Spinal cord (tissue), 9 donors: ENCODE measurements at regions not wholly inside any gene's neighbourhood (a gene's known extent, or its start where the extent isn't known, plus 50 kb on each side); places are given as distances from the start of the nearest gene placed in this dataset.

Source experiments
- DNase-seq, 6 donors: peaks; one replicate each; pipeline versions ENCODE4 v3.0.0 to v3.0.0-alpha.2; 2013 to 2015; ENCODE audit warnings: low spot score in 6 of 6, low read depth in 4 of 6
- H3K27ac ChIP-seq: one replicate; pipeline ENCODE4 v1.5.1; 2013; ENCODE audit warnings: low read depth, low read length, control low read depth
- H3K27me3 ChIP-seq: one replicate; pipeline ENCODE4 v1.6.1; 2013; ENCODE audit warnings: low read length; ENCODE audit not compliant: control insufficient read depth, insufficient read depth
- H3K36me3 ChIP-seq: one replicate; pipeline ENCODE4 v1.6.1; 2013; ENCODE audit warnings: low read length; ENCODE audit not compliant: control insufficient read depth, insufficient read depth
- H3K4me1 ChIP-seq: one replicate; pipeline ENCODE4 v1.6.1; 2013; ENCODE audit warnings: low read length; ENCODE audit not compliant: control insufficient read depth, insufficient read depth
- H3K4me3 ChIP-seq: one replicate; pipeline ENCODE4 v1.5.1; 2013; ENCODE audit warnings: low read depth, low read length, control low read depth
- H3K9me3 ChIP-seq: one replicate; pipeline ENCODE4 v1.6.1; 2013; ENCODE audit warnings: low read length; ENCODE audit not compliant: control insufficient read depth, insufficient read depth
- WGBS: methylation state at CpG from one replicate; pipeline ENCODE4 v1.1.5; 2013; ENCODE audit warnings: missing lambda C conversion rate; ENCODE audit not compliant: insufficient coverage; 5-methylcytosine and 5-hydroxymethylcytosine counted together
- donor health status: healthy.

DNA sequence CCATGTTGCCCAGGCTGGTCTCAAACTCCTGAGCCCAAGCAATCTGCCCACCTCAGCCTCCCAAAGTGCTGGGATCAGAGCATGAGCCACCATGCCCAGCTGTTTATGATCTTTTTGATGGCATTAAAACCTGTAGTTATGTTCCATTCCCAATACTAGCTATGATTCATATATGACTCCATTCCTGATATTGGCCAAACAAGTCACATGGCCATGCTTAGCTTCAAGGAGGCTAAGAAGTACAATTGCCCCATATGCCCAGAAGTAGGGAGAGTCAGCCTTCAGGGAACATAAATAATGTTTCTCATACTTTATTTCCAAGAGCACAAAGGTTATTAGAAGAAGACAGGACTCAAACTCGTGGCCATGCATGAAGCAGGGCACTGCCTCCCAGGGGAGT is 132.4 kb upstream of the RAB6C start:
- no peak overlapping the region for H3K27ac ChIP-seq
- 100% methylated on average over 1 of the region's 1 CpG for WGBS
- no peak overlapping the region for H3K4me3 ChIP-seq
- H3K27me3 ChIP-seq: no peaks in the 10 kb centered on the region
- H3K9me3 ChIP-seq: no peaks in the 10 kb centered on the region
- H3K36me3 ChIP-seq: no peaks in the 10 kb centered on the region
- no peaks in the 10 kb centered on the region for H3K4me1 ChIP-seq
- DNase-seq: no peak

DNA sequence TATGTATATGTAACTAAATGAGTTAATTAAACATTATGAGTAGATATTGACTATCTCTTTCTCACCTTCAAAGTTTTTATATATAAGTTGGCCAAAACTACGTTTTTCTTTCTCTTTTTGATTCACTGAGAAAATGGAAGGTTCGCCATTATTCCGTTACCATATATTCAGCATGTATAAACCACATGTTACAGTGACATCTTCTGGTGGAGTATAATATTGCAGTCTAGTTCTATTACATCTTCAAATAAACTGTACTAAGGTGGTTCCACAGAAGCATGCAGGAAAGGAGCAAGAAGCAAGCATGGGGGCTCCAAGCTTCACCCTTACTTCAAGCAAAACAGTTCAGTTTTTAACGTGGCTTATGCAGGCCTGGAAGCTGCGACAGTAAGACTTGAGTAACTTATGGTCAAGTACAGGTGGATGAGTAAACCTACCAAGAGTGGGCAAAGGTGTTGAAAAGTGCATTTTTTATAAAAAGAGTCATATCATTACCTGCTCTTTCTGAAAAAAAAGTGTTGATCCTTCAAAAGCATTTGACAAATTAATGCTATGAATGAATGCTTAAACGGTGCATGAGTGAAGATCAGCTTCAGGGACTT is 129.8 kb upstream of the RAB6C start:
- Histone ChIP-seq H3K27ac (no peak overlapping the region), H3K4me3 (no peak overlapping the region), H3K9me3 (no peaks in the 10 kb centered on the region), H3K36me3 (no peaks in the 10 kb centered on the region), H3K27me3 (no peaks in the 10 kb centered on the region), H3K4me1 (no peaks in the 10 kb centered on the region)
- DNase-seq: peak; percentile 63 to 96 (median 74)
- no CpG with 5 or more reads among the region's 6 CpGs for WGBS

DNA sequence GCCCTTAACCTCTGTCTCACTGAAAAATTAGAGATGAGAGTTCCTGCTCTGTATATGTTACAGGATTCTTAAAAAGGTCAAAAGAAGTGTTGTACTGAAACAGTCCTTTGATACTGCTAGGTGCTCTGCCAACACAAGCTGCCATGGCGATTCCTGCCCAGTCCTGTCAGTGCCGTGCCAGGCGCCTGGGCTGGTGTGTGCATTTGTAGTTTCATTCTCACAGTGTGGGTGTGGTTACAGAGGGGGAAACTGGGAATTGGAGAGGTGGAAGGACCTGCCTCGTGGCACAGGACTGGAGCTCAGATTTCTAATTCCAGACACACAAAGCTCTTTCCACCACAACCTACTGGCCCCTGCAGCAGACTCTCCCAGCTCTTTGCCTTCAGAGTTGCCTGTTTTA is 122.3 kb upstream of the RAB6C start:
- Histone ChIP-seq H3K4me3 (no peak overlapping the region), H3K9me3 (no peaks in the 10 kb centered on the region), H3K36me3 (peaks cover 2% of the 10 kb centered on the region), H3K4me1 (peaks cover 10% of the 10 kb centered on the region), H3K27ac (no peak overlapping the region), H3K27me3 (no peaks in the 10 kb centered on the region)
- DNase-seq: no peak
- WGBS: 52% methylated on average over 3 of the region's 4 CpGs

DNA sequence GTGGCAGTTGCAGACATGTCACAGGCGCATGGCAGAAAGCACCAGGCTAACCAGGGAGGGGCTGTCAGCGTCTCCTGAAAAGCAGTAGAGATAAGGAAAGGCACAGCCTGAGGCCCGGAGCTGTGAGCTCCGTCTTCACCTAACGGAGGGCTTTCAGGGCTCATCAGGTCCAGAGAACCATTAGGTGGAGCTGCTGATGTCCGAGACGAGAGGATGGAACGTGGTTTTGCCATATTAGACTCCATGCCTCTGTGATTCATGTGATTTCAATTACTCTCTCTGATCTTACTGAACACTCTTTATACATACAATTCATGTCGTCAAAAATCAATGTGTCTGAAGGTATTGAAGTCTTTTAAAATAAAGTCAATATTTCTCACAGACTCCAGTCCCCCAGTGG is 120.3 kb upstream of the RAB6C start:
- Histone ChIP-seq H3K4me3 (no peak overlapping the region), H3K4me1 (peaks cover 10% of the 10 kb centered on the region), H3K27me3 (no peaks in the 10 kb centered on the region), H3K27ac (no peak overlapping the region), H3K9me3 (no peaks in the 10 kb centered on the region), H3K36me3 (peaks cover 2% of the 10 kb centered on the region)
- no peak for DNase-seq
- WGBS: 82% methylated on average over 5 of the region's 9 CpGs

- DNase-seq: no peak
- peaks cover 2% of the 10 kb centered on the region for H3K36me3 ChIP-seq
- H3K4me3 ChIP-seq: no peak overlapping the region
- H3K27me3 ChIP-seq: no peaks in the 10 kb centered on the region
- peaks cover 10% of the 10 kb centered on the region for H3K4me1 ChIP-seq
- H3K27ac ChIP-seq: no peak overlapping the region
- H3K9me3 ChIP-seq: no peaks in the 10 kb centered on the region
Observed at GRCh38 chr2:129860088-129860487, 119.4 kb upstream of the RAB6C start.

GRCh38 chr2:129861666-129862288 is 117.7 kb upstream of the RAB6C start:
- no peaks in the 10 kb centered on the region for H3K9me3 ChIP-seq
- H3K4me1 ChIP-seq: peaks cover 10% of the 10 kb centered on the region
- H3K27ac ChIP-seq: no peak overlapping the region
- no peak for DNase-seq
- H3K27me3 ChIP-seq: no peaks in the 10 kb centered on the region
- WGBS: 84% methylated on average over 10 of the region's 10 CpGs
- H3K36me3 ChIP-seq: peaks cover 2% of the 10 kb centered on the region
- H3K4me3 ChIP-seq: no peak overlapping the region

DNA sequence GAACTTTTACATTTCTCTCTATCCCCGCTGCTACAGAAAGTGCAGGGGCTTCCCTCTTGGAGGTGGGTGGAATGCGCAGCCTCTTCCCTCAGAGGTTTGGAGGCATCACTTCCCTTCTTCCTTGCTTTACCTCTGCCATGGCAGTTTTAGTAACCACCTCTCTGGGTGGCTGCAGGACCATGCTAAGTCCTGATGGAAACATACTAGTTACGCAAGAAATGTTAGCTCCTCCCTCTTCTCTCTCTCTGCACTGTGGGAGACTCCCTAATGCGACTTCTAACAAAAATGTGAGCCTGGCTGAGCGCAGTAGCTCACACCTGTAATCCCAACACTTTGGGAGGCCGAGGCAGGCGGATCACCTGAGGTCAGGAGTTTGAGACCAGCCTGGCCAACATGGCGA is 116.8 kb upstream of the RAB6C start:
- Histone ChIP-seq H3K4me1 (peaks cover 8% of the 10 kb centered on the region), H3K9me3 (no peaks in the 10 kb centered on the region), H3K27me3 (no peaks in the 10 kb centered on the region), H3K4me3 (no peak overlapping the region), H3K36me3 (peaks cover 2% of the 10 kb centered on the region), H3K27ac (no peak overlapping the region)
- WGBS: 84% methylated on average over 5 of the region's 8 CpGs
- no peak for DNase-seq

GRCh38 chr2:129863350-129863749 is 116.1 kb upstream of the RAB6C start:
- WGBS: 65% methylated on average over 3 of the region's 3 CpGs

DNA sequence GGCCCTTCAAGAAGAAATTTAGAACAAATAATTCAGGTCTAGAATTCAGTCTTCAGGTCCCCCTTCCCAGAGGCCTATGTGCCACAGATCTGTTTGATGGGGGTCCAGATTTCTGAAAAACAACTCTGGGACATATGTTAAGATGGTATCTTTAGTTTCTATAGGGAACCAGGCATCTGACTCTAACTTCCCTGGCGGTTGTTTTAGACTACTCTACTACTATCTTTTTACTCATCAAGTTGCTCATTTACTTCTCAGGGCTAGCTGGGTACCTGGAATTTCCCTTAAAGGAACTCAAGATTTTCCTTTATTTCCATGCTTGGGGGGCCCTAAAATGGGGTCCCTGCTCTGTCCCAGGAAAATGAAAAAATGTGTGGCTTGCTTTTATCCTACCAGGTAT is 114.7 kb upstream of the RAB6C start:
- Histone ChIP-seq H3K36me3 (peaks cover 2% of the 10 kb centered on the region), H3K27me3 (no peaks in the 10 kb centered on the region), H3K9me3 (no peaks in the 10 kb centered on the region), H3K4me1 (peaks cover 2% of the 10 kb centered on the region), H3K4me3 (no peak overlapping the region), H3K27ac (no peak overlapping the region)
- no CpG with 5 or more reads among the region's 1 CpG for WGBS
- DNase-seq: no peak

More at GRCh38 chr2:129863350-129863749, 116.1 kb upstream of the RAB6C start:
- Histone ChIP-seq H3K9me3 (no peaks in the 10 kb centered on the region), H3K27ac (no peak overlapping the region), H3K27me3 (no peaks in the 10 kb centered on the region), H3K4me3 (no peak overlapping the region), H3K36me3 (peaks cover 2% of the 10 kb centered on the region), H3K4me1 (peaks cover 1% of the 10 kb centered on the region)
- DNase-seq: no peak

DNA sequence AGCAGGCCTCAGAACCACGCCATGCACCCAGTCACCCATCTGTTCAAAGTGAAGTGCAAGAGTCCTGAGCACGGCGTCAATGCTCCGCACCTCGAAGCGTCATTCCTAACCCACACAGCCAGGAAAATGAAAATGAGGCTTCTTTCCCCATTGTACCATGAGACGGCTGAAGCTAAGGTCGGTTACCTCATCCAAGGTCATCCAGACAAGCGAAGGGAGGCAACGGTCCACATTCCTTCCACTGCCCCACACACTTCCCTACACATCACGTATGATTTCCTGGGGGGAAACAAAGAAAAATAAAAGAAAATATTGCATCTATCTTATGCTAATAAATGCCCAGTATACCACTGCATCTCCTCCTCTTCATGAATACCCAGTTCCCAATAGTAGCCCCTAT is 113.5 kb upstream of the RAB6C start:
- H3K36me3 ChIP-seq: peaks cover 2% of the 10 kb centered on the region
- no peak overlapping the region for H3K4me3 ChIP-seq
- no peaks in the 10 kb centered on the region for H3K9me3 ChIP-seq
- DNase-seq: no peak
- WGBS: 90% methylated on average over 7 of the region's 11 CpGs
- H3K27me3 ChIP-seq: no peaks in the 10 kb centered on the region
- H3K27ac ChIP-seq: no peak overlapping the region
- peaks cover 2% of the 10 kb centered on the region for H3K4me1 ChIP-seq
